HepG2 (cell line): ENCODE measurements at regions not wholly inside any gene's neighbourhood (a gene's known extent, or its start where the extent isn't known, plus 50 kb on each side); places are given as distances from the start of the nearest gene placed in this dataset.

Experiments
- DNMT3B ChIP-seq: conservative IDR thresholded peaks from 2 replicates; pipeline ENCODE4 v1.6.1; 2016; ENCODE audit warnings: missing biosample characterization, control low read depth
- FOSL1 ChIP-seq: sonication (generic); formaldehyde crosslinking; IDR thresholded peaks from 2 replicates; pipeline ENCODE4 v1.9.0; 2021; ENCODE audit warnings: missing genetic modification reagents, borderline replicate concordance
- PRDM4 ChIP-seq: sonication (generic); formaldehyde crosslinking; IDR thresholded peaks from 2 replicates; pipeline ENCODE4 v1.9.0; 2021; ENCODE audit warnings: missing genetic modification reagents, borderline replicate concordance
- SIN3A ChIP-seq: IDR thresholded peaks from 2 replicates; pipeline ENCODE4 v1.6.1; 2011; ENCODE audit warnings: low read depth, mild to moderate bottlenecking, control low read depth, low read length, borderline replicate concordance
- SNAI1 ChIP-seq: sonication (generic); formaldehyde crosslinking; IDR thresholded peaks from 2 replicates; pipeline ENCODE4 v1.5.0; 2020; ENCODE audit warnings: mild to moderate bottlenecking, missing genetic modification reagents, borderline replicate concordance
- SP2 ChIP-seq: sonication (generic); formaldehyde crosslinking; IDR thresholded peaks from 2 replicates; pipeline ENCODE4 v1.5.1; 2020; ENCODE audit warnings: mild to moderate bottlenecking, missing genetic modification reagents
- TBP ChIP-seq: sonication (generic); formaldehyde crosslinking; IDR thresholded peaks from 2 replicates; pipeline ENCODE4 v1.5.0; 2020; ENCODE audit warnings: missing genetic modification reagents
- ZNF33B ChIP-seq: sonication (generic); formaldehyde crosslinking; IDR thresholded peaks from 2 replicates; pipeline ENCODE4 v1.5.1; 2020; ENCODE audit warnings: mild to moderate bottlenecking, missing genetic modification reagents
- ZNF512 ChIP-seq: sonication (generic); formaldehyde crosslinking; IDR thresholded peaks from 2 replicates; pipeline ENCODE4 v1.4.0; 2020; ENCODE audit warnings: mild to moderate bottlenecking, missing genetic modification reagents
- ZNF780A ChIP-seq: sonication (generic); formaldehyde crosslinking; IDR thresholded peaks from 2 replicates; pipeline ENCODE4 v1.8.0; 2022; ENCODE audit warnings: mild to moderate bottlenecking, missing genetic modification reagents, moderate library complexity
- TF ChIP-seq, protein P1 (sequence below): sonication (generic); formaldehyde crosslinking; conservative IDR thresholded peaks from 2 replicates; pipeline ENCODE4 v1.4.0; 2020; ENCODE audit warnings: missing genetic modification reagents
- TF ChIP-seq, protein P2 (sequence below): sonication (generic); formaldehyde crosslinking; IDR thresholded peaks from 2 replicates; pipeline ENCODE4 v1.5.0; 2020; ENCODE audit warnings: mild to moderate bottlenecking, missing genetic modification reagents, moderate library complexity

DNA sequence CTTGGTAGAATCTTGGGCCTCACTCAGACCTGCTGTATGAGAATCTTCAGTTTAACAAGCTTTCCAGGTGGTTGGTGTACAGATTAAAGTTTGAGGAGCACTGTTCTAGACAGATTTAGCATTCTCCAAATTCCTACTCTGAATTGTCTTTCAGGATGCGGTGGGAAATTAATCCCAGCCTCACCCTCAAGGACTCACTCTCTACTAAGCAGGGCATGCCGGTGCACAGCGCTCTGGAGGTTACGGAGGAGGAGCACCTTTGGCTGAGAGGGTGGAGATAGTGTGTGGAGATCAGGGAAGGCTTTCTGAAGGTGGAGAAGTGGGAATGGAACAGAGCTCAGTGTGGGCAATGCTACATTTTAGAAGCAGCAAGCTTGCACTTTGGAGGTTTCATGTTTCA lies 359.2 kb downstream of the LRATD1 start:
- TF ChIP-seq SIN3A (no peak), ZNF512 (CRISPR knock-in tag) (no peak), PRDM4 (CRISPR knock-in tag) (no peak), TBP (CRISPR knock-in tag) (no peak), FOSL1 (no peak), DNMT3B (CRISPR knock-in tag) (no peak), ZNF780A (no peak), ZNF33B (CRISPR knock-in tag) (no peak), SNAI1 (no peak), SP2 (CRISPR knock-in tag) (no peak)
- TF ChIP-seq, protein P1, sequence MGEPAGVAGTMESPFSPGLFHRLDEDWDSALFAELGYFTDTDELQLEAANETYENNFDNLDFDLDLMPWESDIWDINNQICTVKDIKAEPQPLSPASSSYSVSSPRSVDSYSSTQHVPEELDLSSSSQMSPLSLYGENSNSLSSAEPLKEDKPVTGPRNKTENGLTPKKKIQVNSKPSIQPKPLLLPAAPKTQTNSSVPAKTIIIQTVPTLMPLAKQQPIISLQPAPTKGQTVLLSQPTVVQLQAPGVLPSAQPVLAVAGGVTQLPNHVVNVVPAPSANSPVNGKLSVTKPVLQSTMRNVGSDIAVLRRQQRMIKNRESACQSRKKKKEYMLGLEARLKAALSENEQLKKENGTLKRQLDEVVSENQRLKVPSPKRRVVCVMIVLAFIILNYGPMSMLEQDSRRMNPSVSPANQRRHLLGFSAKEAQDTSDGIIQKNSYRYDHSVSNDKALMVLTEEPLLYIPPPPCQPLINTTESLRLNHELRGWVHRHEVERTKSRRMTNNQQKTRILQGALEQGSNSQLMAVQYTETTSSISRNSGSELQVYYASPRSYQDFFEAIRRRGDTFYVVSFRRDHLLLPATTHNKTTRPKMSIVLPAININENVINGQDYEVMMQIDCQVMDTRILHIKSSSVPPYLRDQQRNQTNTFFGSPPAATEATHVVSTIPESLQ (CRISPR knock-in tag), result no peak
- TF ChIP-seq, protein P2, sequence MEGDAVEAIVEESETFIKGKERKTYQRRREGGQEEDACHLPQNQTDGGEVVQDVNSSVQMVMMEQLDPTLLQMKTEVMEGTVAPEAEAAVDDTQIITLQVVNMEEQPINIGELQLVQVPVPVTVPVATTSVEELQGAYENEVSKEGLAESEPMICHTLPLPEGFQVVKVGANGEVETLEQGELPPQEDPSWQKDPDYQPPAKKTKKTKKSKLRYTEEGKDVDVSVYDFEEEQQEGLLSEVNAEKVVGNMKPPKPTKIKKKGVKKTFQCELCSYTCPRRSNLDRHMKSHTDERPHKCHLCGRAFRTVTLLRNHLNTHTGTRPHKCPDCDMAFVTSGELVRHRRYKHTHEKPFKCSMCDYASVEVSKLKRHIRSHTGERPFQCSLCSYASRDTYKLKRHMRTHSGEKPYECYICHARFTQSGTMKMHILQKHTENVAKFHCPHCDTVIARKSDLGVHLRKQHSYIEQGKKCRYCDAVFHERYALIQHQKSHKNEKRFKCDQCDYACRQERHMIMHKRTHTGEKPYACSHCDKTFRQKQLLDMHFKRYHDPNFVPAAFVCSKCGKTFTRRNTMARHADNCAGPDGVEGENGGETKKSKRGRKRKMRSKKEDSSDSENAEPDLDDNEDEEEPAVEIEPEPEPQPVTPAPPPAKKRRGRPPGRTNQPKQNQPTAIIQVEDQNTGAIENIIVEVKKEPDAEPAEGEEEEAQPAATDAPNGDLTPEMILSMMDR (CRISPR knock-in tag), result no peak
